Left lung (tissue), 4 donors: ENCODE measurements at regions not wholly inside any gene's neighbourhood (a gene's known extent, or its start where the extent isn't known, plus 50 kb on each side); places are given as distances from the start of the nearest gene placed in this dataset.

Source experiments
- ATAC-seq: fragments of 200-7000 bp; cut with Tn5 transposase; one replicate; pipeline ENCODE4 v1.9.1; 2020; ENCODE audit warnings: moderate library complexity
- DNase-seq, 4 donors: peaks; one replicate each; pipeline ENCODE4 v3.0.0-alpha.2; 2013 to 2020
- H3K27ac ChIP-seq, 2 donors: fragments of 200-600 bp; sonication (generic) in 1 of 2; one replicate each; pipeline versions ENCODE4 v1.5.0 to v1.8.0; 2020 to 2021
- H3K27me3 ChIP-seq, 2 donors: fragments of 200-600 bp; sonication (generic) in 1 of 2; one replicate each; pipeline versions ENCODE4 v1.5.0 to v1.8.0; 2020 to 2021
- H3K36me3 ChIP-seq, 2 donors: fragments of 200-600 bp; sonication (generic) in 1 of 2; one replicate each; pipeline versions ENCODE4 v1.5.0 to v1.8.0; 2020 to 2021
- H3K4me1 ChIP-seq, 2 donors: fragments of 200-600 bp; one replicate each; pipeline ENCODE4 v1.8.0; 2021
- H3K4me3 ChIP-seq, 2 donors: fragments of 200-600 bp; sonication (generic) in 1 of 2; one replicate each; pipeline versions ENCODE4 v1.5.0 to v1.8.0; 2020 to 2021; ENCODE audit warnings: mild to moderate bottlenecking in 1 of 2
- H3K9me3 ChIP-seq, 2 donors: fragments of 200-600 bp; sonication (generic) in 1 of 2; one replicate each; pipeline versions ENCODE4 v1.5.0 to v1.8.0; 2020 to 2021
- intact Hi-C, 2 donors: fragments of 100-400 bp; cut with DNase I; formaldehyde crosslinking; loops; one replicate each; pipeline versions ENCODE4 v1.11.2 to v1.14.2; 2022
- TF ChIP-seq, protein P1 (sequence below), 2 donors: fragments of 200-600 bp; sonication (generic) in 1 of 2; IDR thresholded peaks; one replicate each; pipeline versions ENCODE4 v1.5.0 to v1.8.0; 2021; ENCODE audit warnings: antibody characterized with exemption in 2 of 2
- donor health status: DM: no; HTN: yes; CAD: no.
- donor health status: DM: no; HTN: no; CAD: no.

DNA sequence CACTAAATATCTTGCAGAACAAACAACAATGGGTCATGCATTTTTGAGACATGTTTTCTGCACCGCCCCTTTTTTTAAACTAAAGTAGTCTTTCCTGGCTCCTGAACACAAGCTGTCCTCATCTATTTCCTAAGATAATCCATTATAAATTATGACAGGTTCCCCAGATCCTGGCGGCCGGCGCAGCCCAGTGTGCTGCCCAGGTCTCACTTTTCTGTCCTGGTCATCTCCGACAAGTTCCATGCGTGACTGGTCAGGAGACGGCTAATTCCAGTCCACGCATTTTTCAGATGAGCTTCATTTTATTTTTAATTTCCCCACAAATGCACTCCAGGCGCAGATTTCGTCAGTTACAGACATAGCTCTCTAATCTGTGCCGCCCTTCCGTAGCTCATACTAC, 92.9 kb upstream of the EGFLAM start:
- Histone ChIP-seq H3K4me3 (no peak overlapping the region), H3K36me3 (no peaks in the 10 kb centered on the region), H3K27ac (no peak overlapping the region), H3K9me3 (no peaks in the 10 kb centered on the region), H3K4me1 (no peaks in the 10 kb centered on the region), H3K27me3 (no peaks in the 10 kb centered on the region)
- intact Hi-C loops = no loop called here
- TF ChIP-seq, protein P1, sequence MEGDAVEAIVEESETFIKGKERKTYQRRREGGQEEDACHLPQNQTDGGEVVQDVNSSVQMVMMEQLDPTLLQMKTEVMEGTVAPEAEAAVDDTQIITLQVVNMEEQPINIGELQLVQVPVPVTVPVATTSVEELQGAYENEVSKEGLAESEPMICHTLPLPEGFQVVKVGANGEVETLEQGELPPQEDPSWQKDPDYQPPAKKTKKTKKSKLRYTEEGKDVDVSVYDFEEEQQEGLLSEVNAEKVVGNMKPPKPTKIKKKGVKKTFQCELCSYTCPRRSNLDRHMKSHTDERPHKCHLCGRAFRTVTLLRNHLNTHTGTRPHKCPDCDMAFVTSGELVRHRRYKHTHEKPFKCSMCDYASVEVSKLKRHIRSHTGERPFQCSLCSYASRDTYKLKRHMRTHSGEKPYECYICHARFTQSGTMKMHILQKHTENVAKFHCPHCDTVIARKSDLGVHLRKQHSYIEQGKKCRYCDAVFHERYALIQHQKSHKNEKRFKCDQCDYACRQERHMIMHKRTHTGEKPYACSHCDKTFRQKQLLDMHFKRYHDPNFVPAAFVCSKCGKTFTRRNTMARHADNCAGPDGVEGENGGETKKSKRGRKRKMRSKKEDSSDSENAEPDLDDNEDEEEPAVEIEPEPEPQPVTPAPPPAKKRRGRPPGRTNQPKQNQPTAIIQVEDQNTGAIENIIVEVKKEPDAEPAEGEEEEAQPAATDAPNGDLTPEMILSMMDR (IDR thresholded peaks at IDR 0.05) = no peak
- no peak for DNase-seq
- no peak for ATAC-seq

DNA sequence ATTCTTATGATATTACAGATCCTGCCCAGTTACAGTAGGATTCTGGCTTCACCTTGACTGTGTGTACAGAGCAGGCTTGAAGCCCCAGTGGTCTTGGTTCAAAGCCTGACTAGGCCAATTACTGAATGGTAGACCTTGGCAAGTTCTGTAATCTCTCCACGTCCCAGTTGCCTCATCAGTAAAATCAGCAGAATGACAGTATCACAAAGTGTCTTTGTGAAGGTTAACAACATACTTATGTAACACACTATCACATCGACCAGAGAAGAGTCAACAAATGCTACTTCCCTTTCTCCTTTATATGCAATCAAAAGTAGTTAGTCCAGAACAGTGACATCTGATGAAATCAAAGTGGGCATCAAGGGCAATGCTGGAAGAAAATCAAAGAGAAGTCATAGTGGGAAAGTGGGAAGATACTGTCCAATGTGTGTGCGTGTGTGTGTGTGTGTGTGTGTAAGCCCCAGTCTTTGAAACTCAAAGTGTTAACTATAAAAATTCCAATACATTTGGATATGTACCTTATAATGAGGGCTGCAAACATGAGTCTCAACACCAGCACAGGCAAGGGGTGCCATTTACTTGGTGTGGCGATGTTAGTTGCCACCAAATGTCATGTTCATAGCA, 93.5 kb upstream of the EGFLAM start:
- Histone ChIP-seq H3K9me3 (no peaks in the 10 kb centered on the region), H3K27me3 (no peaks in the 10 kb centered on the region), H3K4me3 (no peak overlapping the region), H3K27ac (no peak overlapping the region), H3K4me1 (no peaks in the 10 kb centered on the region), H3K36me3 (no peaks in the 10 kb centered on the region)
- intact Hi-C loops = no loop called here
- TF ChIP-seq, protein P1 (IDR thresholded peaks at IDR 0.05) = no peak
- DNase-seq (no peak), ATAC-seq (no peak)

DNA sequence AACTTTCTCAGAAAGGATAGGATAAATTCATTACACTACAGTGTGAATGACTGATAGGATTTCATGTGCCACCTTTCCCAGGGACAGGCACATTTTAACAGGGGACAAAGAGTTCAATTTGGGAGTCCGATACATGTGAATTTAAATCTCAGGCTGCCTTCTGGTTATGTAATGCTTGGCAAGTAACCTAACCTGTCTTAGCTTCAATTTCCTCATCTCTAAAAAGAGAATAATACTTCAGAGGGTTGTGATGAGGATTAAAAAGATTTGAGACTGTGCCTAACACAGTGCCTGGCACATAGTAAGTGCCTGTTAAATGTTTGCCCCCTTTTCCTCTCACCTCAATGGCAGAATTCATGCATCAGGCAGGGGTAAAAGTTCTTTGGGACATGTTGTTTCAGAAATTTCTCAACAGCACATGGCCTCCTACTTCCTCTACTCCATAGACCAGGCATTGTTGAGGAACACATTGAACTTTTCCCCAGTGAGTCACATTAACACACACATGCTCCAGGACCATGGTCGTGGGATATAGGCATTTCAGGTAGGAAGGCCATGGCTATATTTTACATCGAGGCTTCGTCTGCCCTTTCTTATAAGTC, 94.6 kb upstream of the EGFLAM start:
- DNase-seq (no peak), ATAC-seq (no peak)
- no peak overlapping the region for H3K27ac ChIP-seq
- H3K4me1 ChIP-seq = no peaks in the 10 kb centered on the region
- H3K27me3 ChIP-seq = no peaks in the 10 kb centered on the region
- no peaks in the 10 kb centered on the region for H3K36me3 ChIP-seq
- no peaks in the 10 kb centered on the region for H3K9me3 ChIP-seq
- H3K4me3 ChIP-seq = no peak overlapping the region
- intact Hi-C loops = no loop called here
- TF ChIP-seq, protein P1 (IDR thresholded peaks at IDR 0.05) = no peak

DNA sequence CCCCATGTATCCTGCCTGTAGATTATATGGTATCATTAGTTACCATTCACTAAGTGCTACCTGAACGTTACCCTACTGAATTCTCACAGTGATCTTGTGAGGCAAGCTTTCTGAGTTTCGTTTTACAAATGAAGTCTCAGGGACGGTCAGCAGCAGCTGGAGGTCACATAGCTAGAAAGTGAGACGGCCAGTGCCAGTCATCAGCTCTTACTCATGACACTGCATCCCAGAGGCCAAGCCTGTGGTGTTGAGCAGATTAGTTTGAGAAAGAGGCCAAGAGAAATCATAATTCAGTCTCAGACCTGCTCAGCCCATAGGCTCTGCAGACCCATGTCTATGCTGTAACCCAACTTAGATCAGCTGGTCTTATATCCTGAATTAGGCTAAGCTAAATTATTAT, 95.7 kb upstream of the EGFLAM start:
- ATAC-seq (no peak), DNase-seq (no peak)
- intact Hi-C loops = no loop called here
- Histone ChIP-seq H3K9me3 (no peaks in the 10 kb centered on the region), H3K4me1 (no peaks in the 10 kb centered on the region), H3K4me3 (no peak overlapping the region), H3K27ac (no peak overlapping the region), H3K27me3 (no peaks in the 10 kb centered on the region), H3K36me3 (no peaks in the 10 kb centered on the region)
- TF ChIP-seq, protein P1 (IDR thresholded peaks at IDR 0.05) = no peak

DNA sequence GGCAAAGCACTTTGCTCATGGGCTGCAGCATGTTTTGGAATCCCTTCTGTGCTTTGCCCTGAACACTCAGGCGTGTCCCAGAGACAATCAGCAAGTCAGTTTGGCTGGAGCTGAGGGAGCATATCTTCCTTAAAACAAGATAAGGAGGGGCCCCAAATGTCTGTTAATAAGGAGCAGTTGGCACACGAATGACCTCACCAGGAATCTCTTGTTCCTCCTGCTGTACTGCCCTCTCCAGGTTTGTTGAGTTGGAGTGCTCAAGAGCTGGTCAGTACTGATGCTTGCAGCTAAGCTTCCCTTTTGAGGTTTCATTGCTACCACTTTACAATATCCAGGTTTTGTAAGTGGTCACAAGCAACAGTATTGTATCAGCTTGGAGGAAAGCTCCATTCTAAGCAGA, 101.3 kb upstream of the EGFLAM start:
- Histone ChIP-seq H3K27ac (no peak overlapping the region), H3K27me3 (no peaks in the 10 kb centered on the region), H3K9me3 (no peaks in the 10 kb centered on the region), H3K36me3 (no peaks in the 10 kb centered on the region), H3K4me3 (no peak overlapping the region), H3K4me1 (no peaks in the 10 kb centered on the region)
- intact Hi-C loops = no loop called here
- TF ChIP-seq, protein P1 (IDR thresholded peaks at IDR 0.05) = no peak
- DNase-seq = no peak
- no peak for ATAC-seq
